Activated CD4-positive, alpha-beta T cell treated with anti-CD3 and anti-CD28 coated beads for 48 hours (primary cell): ENCODE measurements at regions not wholly inside any gene's neighbourhood (a gene's known extent, or its start where the extent isn't known, plus 50 kb on each side); places are given as distances from the start of the nearest gene placed in this dataset.
A peak's percentile ranks its signal among the peaks of the same experiment; 100 is the strongest.
"Not testable (repeated sequence)": the region's sequence is repeated elsewhere in the genome, so short reads cannot be mapped to it uniquely, and the experiment has no call there.

Source experiments
- DNase-seq: peaks from one replicate; pipeline ENCODE4 v3.0.0-alpha.2; 2020

DNA sequence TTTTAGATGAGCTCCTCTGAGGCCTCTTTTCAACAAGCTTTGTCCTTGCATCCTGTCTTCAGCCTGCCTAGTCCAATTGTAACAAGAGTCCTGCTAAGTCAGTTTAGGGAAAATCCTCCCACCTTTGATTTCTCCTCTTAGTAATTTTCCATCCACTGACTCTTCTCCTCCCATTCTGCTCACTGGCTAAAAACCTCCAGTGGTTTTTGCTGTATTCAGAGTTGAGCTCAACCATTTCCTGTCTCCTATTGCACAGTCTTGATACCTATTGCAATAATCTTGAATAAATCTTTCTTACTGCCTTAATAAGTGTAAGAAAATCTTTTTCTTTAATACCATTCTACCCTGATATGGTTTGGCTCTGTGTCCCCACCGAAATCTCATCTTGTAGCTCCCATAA lies 117.8 kb upstream of the ENPP6 start:
- DNase-seq: no peak

GRCh38 chr4:184333446-184333845 lies 115.8 kb upstream of the ENPP6 start:
- not testable (repeated sequence) for DNase-seq

GRCh38 chr4:184331268-184331995 lies 113.8 kb upstream of the ENPP6 start:
- DNase-seq: no peak

GRCh38 chr4:184330517-184331094 lies 112.9 kb upstream of the ENPP6 start:
- not testable (repeated sequence) for DNase-seq

DNA sequence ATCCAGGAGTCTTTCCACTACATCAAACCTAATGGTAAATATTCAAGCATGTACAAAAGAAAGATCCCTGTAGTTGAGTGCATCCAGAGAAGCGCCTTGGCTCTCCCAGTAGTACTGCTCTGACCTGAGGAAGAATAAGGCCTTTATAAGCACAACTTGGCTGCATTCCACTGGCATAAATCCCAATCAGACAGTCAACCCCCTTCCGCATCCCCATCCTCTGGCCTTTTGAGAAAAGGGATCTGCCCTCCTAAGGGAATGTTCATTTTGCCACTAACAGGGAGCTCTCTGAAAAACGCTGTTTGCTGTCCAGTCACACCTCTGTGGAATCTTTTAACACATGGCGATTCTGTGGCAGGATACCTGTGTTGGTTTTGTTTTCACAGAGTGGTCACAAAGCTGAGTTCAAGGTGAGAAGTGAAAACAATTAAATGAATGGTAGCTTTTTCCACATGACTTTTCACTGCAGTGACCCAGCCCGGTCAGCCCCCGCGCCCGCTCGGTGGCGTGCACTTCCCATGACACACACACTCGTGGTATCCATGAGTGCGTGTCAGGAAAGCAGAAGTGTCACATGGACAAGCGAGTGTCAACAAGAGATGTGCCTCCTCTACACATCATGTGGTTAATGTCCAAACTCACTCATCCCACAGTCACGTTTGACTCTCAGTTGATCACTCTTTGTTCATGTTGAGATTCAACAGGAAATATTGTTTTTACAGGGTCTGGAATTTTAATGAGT lies 112.2 kb upstream of the ENPP6 start:
- DNase-seq: peak; percentile 64

DNA sequence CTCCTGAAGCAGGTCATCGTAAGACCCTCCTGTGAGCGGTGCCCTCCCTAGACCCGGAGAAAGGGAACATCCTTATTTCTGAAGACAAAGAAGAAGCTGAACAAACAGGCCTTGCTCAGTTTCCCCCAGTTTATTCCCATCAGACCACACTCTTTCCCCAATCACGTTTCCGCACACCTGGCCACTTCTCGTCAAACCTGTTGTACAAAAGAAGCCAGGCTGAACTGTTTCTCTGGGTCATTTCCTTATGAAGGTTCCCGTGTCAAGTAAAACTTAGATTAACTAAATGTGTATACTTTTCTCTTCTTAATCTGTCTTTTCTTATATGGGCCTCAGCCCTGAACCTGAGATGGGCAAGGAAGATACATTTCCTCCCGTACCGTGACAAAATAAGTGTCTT lies 111.6 kb upstream of the ENPP6 start:
- DNase-seq: no peak

DNA sequence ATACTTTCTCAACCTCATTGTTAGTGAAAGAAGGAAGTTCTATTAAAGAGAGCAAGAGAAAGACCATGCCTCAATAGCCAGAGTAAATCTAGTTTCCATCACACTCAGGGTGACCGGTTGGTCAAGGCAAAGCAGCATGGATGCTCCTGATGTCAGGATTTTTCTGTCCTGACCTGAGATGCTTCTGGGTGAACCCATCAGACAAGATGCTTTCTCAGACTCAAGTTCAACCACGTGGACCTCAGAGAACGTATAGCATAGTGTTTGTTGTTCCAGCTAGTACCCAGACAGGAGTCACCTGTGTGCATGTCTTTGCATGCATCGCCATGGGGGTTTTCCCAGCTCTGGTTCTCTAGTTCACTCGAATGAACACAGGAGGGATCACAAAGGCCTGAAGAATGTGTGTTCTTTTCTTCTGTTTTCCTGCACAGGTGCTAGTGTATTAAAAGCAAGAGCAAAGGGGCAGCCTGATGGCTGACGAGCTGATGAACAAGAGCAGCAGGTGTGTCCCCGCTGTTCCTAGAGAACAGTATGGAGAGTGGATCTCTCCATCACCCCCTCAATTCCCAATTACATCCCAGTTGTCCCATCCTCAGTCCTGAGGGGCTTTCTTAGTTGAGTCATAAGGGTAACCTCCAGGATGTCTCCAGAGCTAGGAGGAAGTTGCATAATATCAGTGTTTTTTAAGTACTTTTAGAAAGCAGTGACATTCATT lies 110.5 kb upstream of the ENPP6 start:
- peak; percentile 64 for DNase-seq

DNA sequence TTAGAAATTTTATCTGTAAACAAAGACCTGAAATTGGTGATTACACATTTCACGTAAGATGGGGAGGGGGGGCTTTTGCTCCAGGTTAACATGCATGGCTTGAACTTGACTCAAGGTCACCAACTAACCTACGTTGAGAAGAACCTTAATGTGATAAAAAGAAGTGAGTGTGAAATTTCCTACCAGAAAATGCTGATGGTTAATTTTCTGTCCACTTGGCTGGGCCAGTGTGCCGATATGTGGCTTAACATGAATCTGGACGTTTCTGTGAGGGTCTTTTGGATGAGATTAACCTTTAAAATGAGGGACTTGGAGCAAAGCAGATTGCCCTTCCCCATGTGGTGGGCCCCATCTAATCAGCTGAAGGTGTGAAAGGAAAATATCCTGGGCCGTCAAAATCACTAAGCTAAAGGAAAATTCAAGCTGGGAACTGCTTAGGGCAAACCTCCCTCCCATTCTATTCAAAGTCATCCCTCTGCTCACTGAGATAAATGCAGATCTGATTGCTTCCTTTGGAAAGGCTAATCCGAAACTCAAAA lies 107.3 kb upstream of the ENPP6 start:
- no peak for DNase-seq

- no peak for DNase-seq
These were observed 104.8 kb upstream of the ENPP6 start for GRCh38 chr4:184322328-184323025.

- no peak for DNase-seq
These were observed 103.0 kb upstream of the ENPP6 start for GRCh38 chr4:184320631-184321030.

- DNase-seq: no peak
These were observed 101.2 kb upstream of the ENPP6 start for GRCh38 chr4:184318852-184319251.

DNA sequence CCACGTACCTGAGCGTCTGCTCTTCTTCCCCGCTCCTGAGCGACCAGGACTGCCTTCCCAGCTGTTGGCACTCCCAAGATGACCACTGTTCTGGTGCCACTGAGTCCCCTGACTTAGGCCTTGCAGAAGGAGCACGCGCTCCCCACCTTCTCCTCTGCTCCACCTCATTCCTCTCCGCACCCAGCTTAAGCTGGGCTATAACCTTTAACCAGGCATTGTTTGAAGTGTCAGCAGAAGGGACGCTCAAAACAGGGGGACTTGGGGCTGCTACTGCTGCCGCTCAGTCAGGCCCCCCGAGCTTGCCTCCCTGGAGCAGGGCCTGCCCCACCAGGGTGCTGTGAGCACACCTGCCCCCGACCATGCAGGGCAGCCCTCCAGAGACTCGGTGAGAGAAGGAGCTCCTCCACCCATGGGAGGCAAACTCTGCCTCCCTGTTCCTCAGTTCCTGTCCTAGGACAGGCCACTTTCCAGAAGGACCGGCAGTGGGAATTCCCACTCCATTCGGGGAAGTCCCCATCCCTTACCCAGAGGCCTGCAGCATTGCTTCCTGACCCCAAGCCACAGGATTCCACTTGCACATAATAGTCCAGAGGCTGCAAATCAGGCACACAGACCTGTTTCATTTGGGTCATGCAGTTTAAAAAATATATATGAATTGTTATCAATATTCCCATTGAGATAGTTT lies 99.7 kb upstream of the ENPP6 start:
- DNase-seq: no peak

DNA sequence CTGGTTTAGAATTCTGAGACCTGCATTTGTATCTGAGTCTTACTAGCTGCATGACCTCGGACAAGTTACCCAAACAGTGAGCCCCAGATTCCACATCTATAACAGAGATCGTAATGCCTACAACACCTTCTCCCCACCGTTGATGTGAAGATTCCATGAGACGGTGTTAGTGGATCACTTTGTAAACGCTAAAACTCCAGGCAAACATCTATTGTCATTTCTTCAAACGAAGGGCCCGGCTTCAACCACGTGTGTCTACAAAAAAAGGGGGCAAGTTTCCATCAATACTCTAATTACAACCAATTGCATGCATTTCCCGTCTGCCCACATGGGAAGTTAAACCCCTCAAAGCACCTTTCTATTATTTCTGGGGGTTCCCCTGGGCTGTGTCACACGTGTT lies 99.1 kb upstream of the ENPP6 start:
- no peak for DNase-seq

DNA sequence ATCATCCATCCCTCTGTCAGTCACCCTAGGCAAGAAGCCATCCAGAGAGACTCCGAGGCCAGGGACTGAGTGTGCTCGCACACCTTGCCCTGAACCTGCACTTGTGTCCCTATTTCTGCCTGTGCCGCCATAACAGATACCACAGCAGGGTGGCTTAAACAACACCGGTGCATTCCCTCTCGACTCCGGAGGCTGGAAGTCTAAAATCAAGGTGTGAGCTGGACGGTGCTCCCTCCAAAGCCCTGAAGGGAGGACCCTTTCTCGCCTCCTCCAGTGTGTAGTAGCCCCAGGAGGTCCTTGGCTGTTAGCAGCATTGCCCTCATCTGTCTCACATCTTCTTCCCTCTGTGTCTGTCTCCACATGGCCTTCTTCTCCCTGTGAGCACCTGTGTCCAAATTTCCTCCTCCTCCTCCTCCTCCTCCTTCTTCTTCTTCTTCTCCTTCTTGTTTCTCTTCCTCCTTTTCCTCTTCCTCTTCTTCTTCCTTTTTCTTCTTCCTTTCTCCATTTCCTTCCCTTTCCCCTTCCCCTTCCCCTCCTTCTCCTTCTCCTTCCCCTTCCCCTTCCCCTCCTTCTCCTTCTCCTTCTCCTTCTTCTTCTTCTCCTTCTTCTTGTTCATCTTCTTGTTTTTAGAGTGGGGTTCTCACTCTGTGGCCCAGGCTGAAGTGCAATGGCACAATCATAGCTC lies 98.1 kb upstream of the ENPP6 start:
- no peak for DNase-seq

GRCh38 chr4:184313702-184314659 lies 96.3 kb upstream of the ENPP6 start:
- DNase-seq: no peak

DNA sequence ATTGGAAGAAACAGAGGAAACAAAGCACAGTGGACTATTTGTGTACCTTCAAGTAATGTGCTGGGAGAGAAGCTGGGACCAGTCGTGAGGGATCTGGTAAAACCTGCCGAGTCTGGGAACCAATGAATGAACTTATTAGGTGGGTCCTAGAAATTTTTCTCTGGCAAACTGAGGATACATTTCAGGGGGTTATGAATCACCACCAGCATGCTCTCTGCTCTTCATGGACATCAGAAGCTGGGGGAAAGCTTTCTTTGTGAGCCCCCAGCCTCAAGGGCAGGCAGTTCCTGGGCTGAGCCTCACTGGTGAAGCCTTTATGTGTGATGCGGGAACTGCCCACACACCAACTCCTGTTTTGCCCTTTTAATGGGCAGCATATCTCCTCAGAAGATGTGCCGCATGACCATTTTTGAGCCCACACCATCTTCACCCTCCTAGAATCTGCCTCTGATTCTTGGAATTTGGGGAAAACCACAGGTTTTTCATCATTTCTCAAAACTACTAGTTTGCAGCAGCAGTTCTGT lies 95.4 kb upstream of the ENPP6 start:
- no peak for DNase-seq

DNA sequence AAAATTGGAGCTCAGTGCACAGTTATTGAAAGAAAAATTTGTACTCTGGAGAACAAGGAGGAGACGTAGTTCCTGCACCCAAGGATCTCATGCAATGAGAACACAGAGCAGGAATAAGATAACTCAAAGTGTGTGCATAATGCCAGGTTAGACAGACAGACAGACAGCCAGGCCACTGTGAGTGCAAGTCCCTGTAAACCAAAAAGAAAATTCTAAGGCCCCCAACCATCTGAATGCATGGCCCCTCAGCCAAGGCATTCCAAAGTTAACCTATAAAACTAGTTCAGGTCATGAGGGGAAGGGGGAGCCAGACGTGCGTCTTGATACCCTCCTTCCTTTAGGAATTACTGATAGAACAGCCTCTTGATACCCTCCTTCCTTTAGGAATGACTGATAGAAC lies 94.5 kb upstream of the ENPP6 start:
- no peak for DNase-seq

DNA sequence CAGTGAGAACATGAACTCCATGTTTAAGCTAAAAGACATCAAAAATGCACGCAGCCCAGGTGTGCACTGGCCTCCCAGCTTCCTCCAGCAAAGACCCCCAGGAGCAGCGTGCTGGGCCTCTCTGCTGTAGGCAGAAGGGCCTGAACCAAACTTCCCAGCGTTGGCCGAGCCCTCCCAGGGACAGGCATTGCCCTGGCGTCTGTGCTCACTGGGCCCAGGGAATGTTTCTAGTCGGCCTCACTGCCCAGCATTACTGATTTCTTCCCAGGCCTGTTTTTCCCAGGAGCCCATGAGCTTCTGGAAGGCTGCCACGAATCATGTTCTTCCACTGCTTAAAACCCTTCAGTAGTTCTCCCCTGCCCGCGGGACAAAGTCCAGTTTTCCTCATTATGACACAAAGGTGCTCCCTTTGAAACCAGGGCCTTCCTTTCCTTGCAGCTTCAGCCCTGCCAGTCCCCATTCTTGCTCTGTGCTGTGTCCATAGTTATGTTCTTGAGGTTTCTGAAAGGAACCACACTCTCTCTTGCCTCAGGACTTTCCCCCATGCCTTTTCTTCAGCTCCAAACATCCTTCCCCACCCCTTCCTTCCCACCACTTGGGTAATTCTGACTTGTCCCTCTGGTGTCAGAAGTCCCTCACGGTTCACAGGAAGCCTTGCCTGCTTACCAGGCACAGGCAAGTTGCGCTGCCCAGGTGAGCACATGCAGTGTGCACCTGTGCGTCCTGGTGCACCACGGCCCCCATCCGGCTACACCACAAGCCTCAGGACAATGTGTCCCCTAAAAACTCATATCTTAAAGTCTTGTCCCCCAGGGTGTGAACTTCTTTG lies 93.4 kb upstream of the ENPP6 start:
- no peak for DNase-seq

DNA sequence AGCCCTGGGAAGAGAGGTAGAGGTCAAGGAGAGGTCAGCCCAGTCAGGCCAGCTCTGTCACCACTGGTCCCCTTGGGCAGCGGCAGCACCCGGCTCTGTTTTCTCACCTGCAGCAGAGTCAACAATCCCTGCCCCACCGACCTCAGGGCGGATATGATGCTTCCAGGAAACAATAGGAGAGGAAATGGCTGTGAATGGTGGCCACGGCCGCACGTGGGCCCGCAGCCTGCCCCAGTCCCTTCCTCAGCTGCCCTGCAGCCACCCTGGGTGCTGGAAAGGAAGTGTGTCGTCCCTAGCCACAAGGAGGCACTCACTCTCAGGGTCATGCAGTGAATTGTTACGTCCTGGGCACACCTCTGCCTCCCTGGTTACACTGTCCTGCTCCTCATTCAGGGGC lies 92.5 kb upstream of the ENPP6 start:
- DNase-seq: peak; percentile 57
